HG03103 (cell line): ENCODE measurements at regions not wholly inside any gene's neighbourhood (a gene's known extent, or its start where the extent isn't known, plus 50 kb on each side); places are given as distances from the start of the nearest gene placed in this dataset.
"Not testable (repeated sequence)": the region's sequence is repeated elsewhere in the genome, so short reads cannot be mapped to it uniquely, and the experiment has no call there.

Source experiments
- ATAC-seq: cut with Tn5 transposase; IDR thresholded peaks from one replicate; pipeline ENCODE4 v1.9.1; 2021; ENCODE audit warnings: low read depth; ENCODE audit not compliant: unreplicated experiment

DNA sequence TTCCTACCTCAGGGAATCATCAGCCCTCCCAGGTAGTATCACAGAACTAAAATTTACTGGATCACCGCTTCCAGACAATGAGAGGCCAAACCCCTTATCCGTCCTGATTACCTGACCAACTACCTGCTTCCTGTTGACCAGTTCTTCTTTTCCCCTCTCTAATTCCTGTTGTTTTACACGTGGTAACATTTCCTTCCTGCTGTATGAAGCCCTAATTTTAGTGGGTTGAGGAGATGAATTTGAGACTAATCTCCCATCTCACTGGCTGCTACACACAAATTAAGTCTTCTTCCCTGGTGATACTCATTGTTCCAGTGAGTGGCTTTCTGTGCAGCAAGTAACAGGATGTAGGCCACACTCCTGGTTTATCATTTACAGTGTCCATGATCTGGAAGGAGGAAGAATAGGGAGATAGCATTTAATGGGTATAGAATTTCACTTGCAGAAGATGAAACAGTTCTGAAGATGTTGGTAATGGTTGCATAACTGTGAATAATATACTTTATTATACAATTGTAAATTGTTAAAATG lies 2112.9 kb downstream of the NCAM2 start:
- ATAC-seq, result no peak

DNA sequence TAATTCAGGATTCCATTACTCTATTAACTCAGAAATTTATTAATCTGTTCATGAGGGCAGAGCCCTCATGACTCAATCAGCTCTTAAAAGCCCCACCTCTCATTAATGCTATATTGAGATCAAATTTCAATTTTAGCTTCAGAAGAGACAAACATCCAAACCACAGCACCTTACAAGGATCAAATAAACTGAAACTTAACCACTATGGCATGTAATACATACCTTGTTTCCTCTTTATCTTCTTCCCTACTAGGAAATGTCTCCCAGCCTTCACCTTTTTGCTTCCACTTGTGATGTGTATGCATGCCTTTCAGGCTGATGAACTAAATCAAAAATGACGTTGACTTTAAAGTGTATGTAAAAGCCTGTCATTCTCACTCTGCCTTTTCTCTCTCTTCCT lies 2121.3 kb downstream of the NCAM2 start:
- ATAC-seq, result no peak

DNA sequence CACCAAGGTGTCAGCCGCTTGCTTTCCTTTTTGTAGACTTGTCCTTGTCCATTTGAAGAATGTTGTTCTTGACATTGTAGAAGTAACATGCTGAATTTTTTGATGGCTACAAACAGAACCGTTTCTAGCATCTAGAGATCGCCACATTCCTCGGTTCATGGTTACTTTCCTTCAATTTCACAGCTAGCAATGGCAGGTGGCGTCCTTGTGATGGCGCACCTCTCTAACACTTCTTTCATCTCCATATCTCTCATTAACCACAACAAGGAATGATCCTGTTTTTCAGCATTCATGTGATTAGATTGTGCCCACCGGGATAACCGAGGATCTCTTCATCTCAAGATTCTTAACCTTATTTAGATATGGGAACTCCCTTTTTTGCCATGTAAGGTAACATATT lies 2129.8 kb downstream of the NCAM2 start:
- no peak for ATAC-seq

DNA sequence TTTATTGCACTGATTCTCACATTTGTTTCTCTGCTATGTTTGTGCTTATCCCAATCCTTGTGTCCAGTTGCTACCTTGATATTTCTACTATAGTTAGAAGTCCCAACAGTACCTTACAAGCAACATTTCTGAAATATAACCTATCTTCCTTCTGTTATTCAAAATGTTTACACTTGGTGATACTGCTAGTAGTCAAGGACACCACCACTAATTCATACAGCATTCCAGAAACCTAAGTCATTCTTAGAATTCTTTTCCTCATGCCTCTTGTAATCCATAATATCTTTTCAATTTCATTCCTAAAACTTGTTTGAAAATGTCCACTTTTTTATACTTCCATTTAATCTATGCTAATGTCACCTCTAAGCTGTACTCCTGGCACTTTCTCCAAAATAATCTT lies 2132.1 kb downstream of the NCAM2 start:
- ATAC-seq, result no peak

DNA sequence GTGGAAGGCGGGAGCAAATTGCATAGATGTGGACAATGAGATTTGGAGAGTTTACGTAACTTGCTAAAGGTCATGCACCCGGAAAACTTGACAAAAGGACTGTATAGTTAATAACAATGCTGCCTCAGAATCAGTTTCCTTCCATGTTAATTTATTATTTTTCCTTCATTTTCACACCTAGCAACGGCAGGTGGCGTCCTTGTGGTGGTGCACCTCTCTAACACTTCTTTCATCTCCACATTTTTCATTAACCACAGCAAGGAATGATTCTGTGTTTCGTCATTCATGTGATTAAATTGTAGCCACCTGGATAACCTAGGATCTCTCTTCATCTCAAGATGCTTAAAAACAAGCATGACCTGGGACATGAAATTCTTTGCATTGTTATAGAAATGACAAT lies 2133.0 kb downstream of the NCAM2 start:
- ATAC-seq, result no peak

DNA sequence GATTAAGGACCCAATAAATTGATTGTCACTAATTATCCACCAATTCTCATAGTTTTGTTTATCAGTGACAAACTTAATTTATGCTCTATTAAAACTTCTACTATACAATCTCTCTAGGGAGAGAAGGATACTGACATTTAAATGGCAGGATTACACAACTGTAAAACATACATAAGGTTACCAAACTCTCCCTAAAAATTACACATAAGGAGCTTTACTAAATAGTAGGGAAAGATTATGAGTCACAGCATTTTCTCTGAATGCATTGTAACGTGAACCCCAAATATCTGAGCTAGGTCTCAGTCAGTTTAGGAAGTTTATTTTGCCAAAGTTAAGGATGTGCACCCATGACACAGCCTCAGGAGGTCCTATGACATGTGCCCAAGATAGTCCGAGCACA lies 2140.6 kb downstream of the NCAM2 start:
- ATAC-seq, result no peak

DNA sequence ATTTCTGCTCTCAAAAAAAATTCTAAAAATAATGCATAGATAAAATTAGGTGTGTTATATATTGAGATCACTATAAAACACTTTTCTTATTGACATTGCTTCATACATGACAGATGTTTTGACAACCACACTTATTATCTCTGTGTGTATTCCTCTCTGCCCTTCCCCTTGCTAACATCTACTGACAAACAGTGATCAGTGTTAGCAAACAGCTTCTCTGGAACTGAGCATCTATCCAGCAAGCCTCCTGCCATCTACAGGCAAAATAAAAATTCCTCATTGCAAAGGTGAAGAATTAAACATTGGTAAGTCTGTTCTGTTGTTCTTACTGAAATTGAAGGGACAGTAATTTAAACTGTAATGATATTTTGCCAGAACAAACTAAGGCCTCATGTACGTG lies 2153.9 kb downstream of the NCAM2 start:
- no peak for ATAC-seq

DNA sequence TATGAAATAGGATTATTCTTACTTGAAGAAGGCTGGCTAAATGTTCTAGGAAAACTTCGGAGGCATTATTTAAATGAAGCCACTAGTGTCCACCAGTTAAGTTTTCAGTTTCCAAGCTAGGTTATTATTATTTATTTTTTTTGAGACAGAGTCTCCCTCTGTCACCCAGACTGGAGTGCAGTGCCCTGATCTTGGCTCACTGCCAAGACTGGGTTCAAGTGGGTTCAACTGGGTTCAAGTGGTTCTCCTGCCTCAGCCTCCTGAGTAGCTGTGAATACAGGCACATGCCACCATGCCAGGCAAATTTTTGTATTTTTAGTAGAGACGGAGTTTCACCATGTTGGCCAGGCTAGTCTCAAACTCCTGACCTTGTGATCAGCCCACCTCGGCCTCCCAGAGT lies 2155.6 kb downstream of the NCAM2 start:
- not testable (repeated sequence) for ATAC-seq

DNA sequence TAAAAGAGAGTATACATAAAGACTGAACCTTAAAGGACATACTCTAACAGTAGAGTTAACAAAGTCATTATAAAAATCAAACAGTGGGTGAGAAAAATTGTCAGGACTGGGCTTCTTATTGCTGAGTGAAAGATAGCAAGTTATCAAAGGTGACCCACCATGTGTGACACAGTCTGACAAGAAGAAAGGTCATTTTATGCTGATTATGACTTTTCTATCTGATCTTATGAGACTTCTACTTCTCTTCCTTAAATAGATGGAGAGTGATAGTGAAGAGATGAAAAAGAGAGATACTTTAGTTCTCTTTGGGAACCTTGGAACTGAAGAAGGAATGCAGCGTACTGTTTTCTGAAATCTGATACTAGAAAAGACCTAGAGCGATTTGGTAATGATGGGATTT lies 2157.1 kb downstream of the NCAM2 start:
- no peak for ATAC-seq

DNA sequence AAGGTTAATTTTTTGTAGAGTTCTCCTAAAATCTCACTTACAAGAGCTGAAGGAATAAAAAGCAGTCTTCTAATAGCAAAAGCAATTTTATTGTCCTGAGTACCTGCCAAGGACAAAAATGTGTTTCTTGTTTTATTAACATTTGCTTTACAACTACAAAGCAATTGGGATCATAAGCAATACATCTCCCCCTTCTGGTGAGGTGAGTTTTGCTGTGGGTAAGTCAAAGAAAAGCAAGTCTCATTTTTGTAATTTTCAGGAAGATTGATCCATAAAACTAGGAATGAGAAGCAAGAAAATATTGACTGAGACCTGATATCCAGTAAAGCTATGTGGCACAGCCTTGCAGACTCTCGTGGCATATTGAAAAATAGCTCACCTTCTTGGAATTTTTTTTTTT lies 2162.7 kb downstream of the NCAM2 start:
- no peak for ATAC-seq

DNA sequence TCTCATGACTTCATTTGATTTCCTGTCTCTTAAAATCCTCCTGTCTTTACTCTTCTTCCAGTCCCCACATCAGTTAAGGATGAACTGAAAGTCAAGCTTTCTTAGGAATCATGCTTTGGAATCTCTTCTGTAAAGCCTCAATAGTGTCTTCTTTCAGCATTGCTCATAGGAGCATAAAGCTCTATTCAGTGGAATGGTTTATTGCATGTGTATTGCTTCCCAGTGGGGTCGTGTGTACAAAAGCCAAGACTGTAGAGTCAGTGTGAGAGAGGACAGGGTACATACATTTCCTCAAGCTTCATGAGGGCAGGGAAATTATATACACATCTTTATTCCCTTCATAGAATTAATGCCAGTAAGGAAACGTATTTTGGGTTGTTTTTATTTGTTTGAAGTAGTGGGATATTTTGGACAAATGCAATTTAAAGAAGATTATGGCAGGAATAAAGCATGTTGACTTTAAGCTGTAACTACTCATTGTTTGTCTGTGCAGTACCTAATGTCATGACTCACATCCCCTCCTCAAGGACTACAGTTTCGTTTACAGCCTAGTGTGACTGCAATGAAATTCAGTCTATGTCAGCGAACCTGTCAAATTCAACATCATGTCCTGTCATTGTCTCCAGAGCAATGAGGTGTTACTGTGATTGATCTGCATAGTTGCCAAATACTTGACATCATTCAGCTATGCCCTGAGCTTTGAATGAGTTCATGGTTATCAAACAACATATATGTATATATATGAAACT lies 2164.2 kb downstream of the NCAM2 start:
- no peak for ATAC-seq
